Endothelial cell of umbilical vein (primary cell): ENCODE measurements at regions not wholly inside any gene's neighbourhood (a gene's known extent, or its start where the extent isn't known, plus 50 kb on each side); places are given as distances from the start of the nearest gene placed in this dataset.
A peak's percentile ranks its signal among the peaks of the same experiment; 100 is the strongest.

Experiments used
- BruUV-seq: library from RNA; stranded (reverse); fragments of 400-500 nt; replicated peaks from 2 replicates; lab custom pipeline; 2021; lab: Mats Ljungman, UMichigan
- CTCF ChIA-PET: fragments of 300-600, 350-600 bp; sonication (Branson Sonifier 250); formaldehyde crosslinking; loops from one replicate; lab custom pipeline; 2021; ENCODE audit warnings: antibody characterized with exemption, inconsistent platforms; lab: Charles Lee
- POLR2A ChIA-PET: fragments of 300-600, 350-600 bp; sonication (Branson Sonifier 250); formaldehyde crosslinking; loops from one replicate; lab custom pipeline; 2021; ENCODE audit warnings: antibody characterized with exemption, inconsistent platforms; lab: Charles Lee
- DNase-seq: peaks from one replicate; pipeline ENCODE4 v3.0.0-alpha.2; 2011; ENCODE audit warnings: low read depth, low spot score
- FAIRE-seq: peaks from 2 replicates; lab custom pipeline; 2011; peaks lifted over from hg19 to GRCh38; lab: Jason Lieb, UNC
- H2AFZ ChIP-seq: 2 replicates; pipeline ENCODE4 v1.6.0; 2012; ENCODE audit warnings: low read depth, low read length, control low read depth, inconsistent platforms
- H3K27ac ChIP-seq: 2 replicates; pipeline ENCODE4 v1.5.1; 2011; ENCODE audit warnings: low read depth, mild to moderate bottlenecking, control low read depth, low read length, moderate library complexity; ENCODE audit not compliant: insufficient read depth
- H3K27me3 ChIP-seq, 2 experiments: 2 replicates each; pipeline versions ENCODE4 v1.6.0 to v1.6.1; 2011; ENCODE audit warnings: low read length in 2 of 2, mixed read lengths in 1 of 2; ENCODE audit not compliant: control insufficient read depth in 2 of 2, insufficient read depth in 2 of 2
- H3K36me3 ChIP-seq, 2 experiments: 2 replicates in 1 of 2; 3 replicates in 1 of 2; pipeline ENCODE4 v1.5.1; 2011; ENCODE audit warnings: low read length in 2 of 2, mild to moderate bottlenecking in 1 of 2, moderate library complexity in 1 of 2; ENCODE audit not compliant: control insufficient read depth in 2 of 2, insufficient read depth in 2 of 2; ENCODE audit errors: extremely low read depth in 1 of 2
- H3K4me1 ChIP-seq: 3 replicates; pipeline ENCODE4 v1.5.1; 2011; ENCODE audit warnings: mild to moderate bottlenecking, low read length; ENCODE audit not compliant: control insufficient read depth, insufficient read depth; ENCODE audit errors: extremely low read depth
- H3K4me2 ChIP-seq: 2 replicates; pipeline ENCODE4 v1.6.1; 2011; ENCODE audit warnings: low read length, control low read depth, mixed read lengths; ENCODE audit not compliant: insufficient read depth
- H3K4me3 ChIP-seq, 3 experiments: fragments of 200-600 bp in 1 of 3; sonication (generic), shearing (Covaris generic) in 1 of 3; replicated peaks in 1 of 3; 2 replicates each; pipeline ENCODE4 v1.5.1; 2011 to 2016; ENCODE audit warnings: control low read depth in 3 of 3, low read length in 3 of 3, mild to moderate bottlenecking in 2 of 3, inconsistent platforms in 1 of 3, low read depth in 1 of 3, moderate library complexity in 1 of 3; ENCODE audit not compliant: insufficient read depth in 1 of 3
- H3K79me2 ChIP-seq: 2 replicates; pipeline ENCODE4 v1.6.0; 2012; ENCODE audit warnings: low read length, inconsistent platforms; ENCODE audit not compliant: control insufficient read depth, insufficient read depth
- H3K9ac ChIP-seq: replicated peaks from 2 replicates; pipeline ENCODE3; 2011; ENCODE audit warnings: low read length, control low read depth; ENCODE audit not compliant: insufficient read depth; ENCODE audit errors: extremely low read depth
- H3K9me1 ChIP-seq: replicated peaks from 3 replicates; pipeline ENCODE4 v1.6.0; 2011; ENCODE audit warnings: mild to moderate bottlenecking, low read length; ENCODE audit not compliant: control insufficient read depth, insufficient read depth; ENCODE audit errors: extremely low read depth
- H3K9me3 ChIP-seq: replicated peaks from 2 replicates; pipeline ENCODE4 v1.5.1; 2012; ENCODE audit warnings: low read length, inconsistent platforms; ENCODE audit not compliant: control insufficient read depth, insufficient read depth
- H4K20me1 ChIP-seq: replicated peaks from 2 replicates; pipeline ENCODE3; 2011; ENCODE audit warnings: mild to moderate bottlenecking, low read length; ENCODE audit not compliant: control insufficient read depth, insufficient read depth; ENCODE audit errors: extremely low read depth
- CTCF ChIP-seq, 2 donors: IDR thresholded peaks; 1 replicate in 1 of 2; 2 replicates in 1 of 2; pipeline ENCODE4 v1.5.1; 2011; ENCODE audit warnings: low read length in 2 of 2, mild to moderate bottlenecking in 2 of 2, moderate library complexity in 2 of 2, control low read depth in 1 of 2, inconsistent platforms in 1 of 2, low read depth in 1 of 2; ENCODE audit not compliant: insufficient read depth in 1 of 2; ENCODE audit errors: extremely low read depth in 1 of 2
- FOS ChIP-seq: IDR thresholded peaks from 2 replicates; pipeline ENCODE4 v1.6.1; 2011; ENCODE audit warnings: mild to moderate bottlenecking, low read length, moderate library complexity, borderline replicate concordance; ENCODE audit not compliant: insufficient read depth
- JUN ChIP-seq: IDR thresholded peaks from 2 replicates; pipeline ENCODE4 v1.6.1; 2011; ENCODE audit warnings: borderline replicate concordance, low read depth; ENCODE audit not compliant: insufficient read length, insufficient read depth
- dilution Hi-C: fragments of 300-500 bp; cut with MboI; formaldehyde crosslinking; loops from one replicate; pipeline ENCODE4 v1.15.0; 2019; ENCODE audit warnings: low sequenced_read_pairs; ENCODE audit not compliant: extremely low pct_ligation_motif_present
- intact Hi-C: fragments of 100-400 bp; cut with micrococcal nuclease; formaldehyde crosslinking; loops from one replicate; pipeline ENCODE4 v1.10.0; 2022

- H3K4me2 ChIP-seq = peak overlapping the region; percentile 47
- POLR2A ChIA-PET = no interaction called here
- no peaks in the 10 kb centered on the region for H4K20me1 ChIP-seq
- no peaks in the 10 kb centered on the region for H3K36me3 ChIP-seq
- TF ChIP-seq CTCF (IDR thresholded peaks at IDR 0.05; ENCODE audit: extremely low read depth in 1 of 2, insufficient read depth in 1 of 2, low read depth in 1 of 2, low read length in 2 of 2) (no peak), FOS (peak; percentile 9)
- CTCF ChIA-PET = no interaction called here
- BruUV-seq = no TSS peak
- H3K4me1 ChIP-seq = peaks cover 9% of the 10 kb centered on the region
- no peaks in the 10 kb centered on the region for H3K9me3 ChIP-seq
- H3K9me1 ChIP-seq = no peaks in the 10 kb centered on the region
- peak; percentile 4 for FAIRE-seq
- DNase-seq = peak; percentile 38
- intact Hi-C loops = loop anchor here (10.0 kb wide), 1 partner anchor 247 kb away; no protein-coding TSS in a partner anchor
- dilution Hi-C loops = no loop called here
- no peak overlapping the region for H3K4me3 ChIP-seq
- no peak overlapping the region for H3K9ac ChIP-seq
- H3K79me2 ChIP-seq = no peaks in the 10 kb centered on the region
- H2AFZ ChIP-seq = peak overlapping the region; percentile 59
- no peaks in the 10 kb centered on the region for H3K27me3 ChIP-seq
- H3K27ac ChIP-seq = no peak overlapping the region
Measured at GRCh38 chr1:82317671-82318070, 516.9 kb downstream of the ADGRL2 start.

GRCh38 chr1:82299656-82300055 lies 498.9 kb downstream of the ADGRL2 start:
- DNase-seq (no peak), FAIRE-seq (no peak)
- no peaks in the 10 kb centered on the region for H3K9me3 ChIP-seq
- no peak overlapping the region for H2AFZ ChIP-seq
- H3K9me1 ChIP-seq = no peaks in the 10 kb centered on the region
- POLR2A ChIA-PET = no interaction called here
- no peak overlapping the region for H3K4me2 ChIP-seq
- TF ChIP-seq JUN = no peak
- H4K20me1 ChIP-seq = no peaks in the 10 kb centered on the region
- BruUV-seq = no TSS peak
- no peak overlapping the region for H3K9ac ChIP-seq
- intact Hi-C loops (no loop called here), dilution Hi-C loops (no loop called here)
- no peaks in the 10 kb centered on the region for H3K27me3 ChIP-seq
- no peaks in the 10 kb centered on the region for H3K4me1 ChIP-seq
- no peak overlapping the region for H3K4me3 ChIP-seq
- no peak overlapping the region for H3K27ac ChIP-seq
- H3K79me2 ChIP-seq = no peaks in the 10 kb centered on the region
- H3K36me3 ChIP-seq = no peaks in the 10 kb centered on the region
- CTCF ChIA-PET = interaction anchor here (0.5 kb wide), 1 partner anchor 1990 kb away, joined by 3 read pairs; no protein-coding TSS in a partner anchor
